Ishikawa (cell line): ENCODE measurements at regions not wholly inside any gene's neighbourhood (a gene's known extent, or its start where the extent isn't known, plus 50 kb on each side); places are given as distances from the start of the nearest gene placed in this dataset.

ENCODE experiments used
- EP300 ChIP-seq: IDR thresholded peaks from 2 replicates; pipeline ENCODE4 v1.6.1; 2012; ENCODE audit warnings: borderline replicate concordance
- FOXM1 ChIP-seq: IDR thresholded peaks from 2 replicates; pipeline ENCODE4 v1.6.1; 2012; ENCODE audit warnings: low read depth, borderline replicate concordance
- MAX ChIP-seq: IDR thresholded peaks from 2 replicates; pipeline ENCODE4 v1.6.1; 2012
- REST ChIP-seq: IDR thresholded peaks from 2 replicates; pipeline ENCODE4 v1.6.1; 2012; ENCODE audit warnings: low read depth, mild to moderate bottlenecking
- TCF12 ChIP-seq: IDR thresholded peaks from 2 replicates; pipeline ENCODE4 v1.6.1; 2012; ENCODE audit warnings: low read depth
- TEAD4 ChIP-seq: IDR thresholded peaks from 2 replicates; pipeline ENCODE4 v1.6.1; 2012
- YY1 ChIP-seq: IDR thresholded peaks from 2 replicates; pipeline ENCODE4 v1.6.1; 2012; ENCODE audit warnings: low read depth
- ZBTB7A ChIP-seq: IDR thresholded peaks from 2 replicates; pipeline ENCODE4 v1.6.1; 2012; ENCODE audit warnings: low read depth

- no peak for TF ChIP-seq ZBTB7A
- TF ChIP-seq EP300: no peak
- no peak for TF ChIP-seq YY1
- no peak for TF ChIP-seq TEAD4
- no peak for TF ChIP-seq FOXM1
- no peak for TF ChIP-seq REST
- no peak for TF ChIP-seq TCF12
- no peak for TF ChIP-seq MAX
Observed at GRCh38 chr20:10853731-10854130, 179.9 kb upstream of the JAG1 start.
